ENCODE measurements at regions not wholly inside any gene's neighbourhood (a gene's known extent, or its start where the extent isn't known, plus 50 kb on each side); places are given as distances from the start of the nearest gene placed in this dataset.

- Histone ChIP-seq H3K9me3 (ENCODE audit: low read length) (no peaks in the 10 kb centered on the region), H3K4me3 (replicated peaks in 1 of 3; ENCODE audit: insufficient read depth in 1 of 3, low read depth in 2 of 3, low read length in 3 of 3) (no peak overlapping the region), H3K27me3 (ENCODE audit: control insufficient read depth in 1 of 2, insufficient read depth in 2 of 2, low read length in 2 of 2) (no peaks in the 10 kb centered on the region; a peak in 1 of 5 replicates), H3K9ac (ENCODE audit: insufficient read depth, low read depth, low read length) (no peak overlapping the region), H3K4me1 (ENCODE audit: insufficient read depth, low read length) (no peaks in the 10 kb centered on the region), H4K20me1 (ENCODE audit: insufficient read depth, low read length) (no peaks in the 10 kb centered on the region), H3K36me3 (replicated peaks in 1 of 2; ENCODE audit: control insufficient read depth in 1 of 2, insufficient read depth in 2 of 2, low read length in 2 of 2) (no peaks in the 10 kb centered on the region), H3K79me2 (ENCODE audit: insufficient read depth, low read length) (no peaks in the 10 kb centered on the region), H3K4me2 (ENCODE audit: low read depth, low read length) (no peak overlapping the region), H2AFZ (ENCODE audit: low read length) (no peak overlapping the region), H3K27ac (ENCODE audit: extremely low read length, insufficient read depth, low read length) (no peak overlapping the region)
- TF ChIP-seq TGIF2 (CRISPR knock-in tag; IDR thresholded peaks at IDR 0.05), result no peak
- no peak for TF ChIP-seq ZNF367 (CRISPR knock-in tag; IDR thresholded peaks at IDR 0.05; ENCODE audit: borderline replicate concordance)
- FAIRE-seq (no peak), ATAC-seq (no peak), DNase-seq (ENCODE audit: low spot score) (no peak)
- BruUV-seq (replicated peaks), result no TSS peak
- in situ Hi-C loops (cut with HindIII; ENCODE audit: extremely low pct_ligation_motif_present, low pct_unique_long_range_greater_than_20kb) (no loop called here), intact Hi-C loops (cut with micrococcal nuclease; ENCODE audit: unreplicated experiment) (no loop called here)
- WGBS (ENCODE audit: low lambda C conversion rate), result 1% methylated on average over 4 of the region's 4 CpGs
- CTCF ChIA-PET (ENCODE audit: low intra/inter-chr PET ratio, low total read pairs), result no interaction called here
- POLR2A ChIA-PET, result no interaction called here
Observed at GRCh38 chr4:141410839-141411238, 190.1 kb downstream of the ZNF330 start.

- Histone ChIP-seq H3K79me2 (ENCODE audit: insufficient read depth, low read length) (no peaks in the 10 kb centered on the region), H3K36me3 (replicated peaks in 1 of 2; ENCODE audit: control insufficient read depth in 1 of 2, insufficient read depth in 2 of 2, low read length in 2 of 2) (no peaks in the 10 kb centered on the region), H3K4me1 (ENCODE audit: insufficient read depth, low read length) (no peaks in the 10 kb centered on the region), H2AFZ (ENCODE audit: low read length) (no peak overlapping the region), H3K4me2 (ENCODE audit: low read depth, low read length) (no peak overlapping the region), H3K9ac (ENCODE audit: insufficient read depth, low read depth, low read length) (no peak overlapping the region), H4K20me1 (ENCODE audit: insufficient read depth, low read length) (no peaks in the 10 kb centered on the region), H3K4me3 (replicated peaks in 1 of 3; ENCODE audit: insufficient read depth in 1 of 3, low read depth in 2 of 3, low read length in 3 of 3) (no peak overlapping the region), H3K27me3 (ENCODE audit: control insufficient read depth in 1 of 2, insufficient read depth in 2 of 2, low read length in 2 of 2) (no peaks in the 10 kb centered on the region; a peak in 1 of 5 replicates), H3K9me3 (ENCODE audit: low read length) (no peaks in the 10 kb centered on the region), H3K27ac (ENCODE audit: extremely low read length, insufficient read depth, low read length) (no peak overlapping the region)
- DNase-seq (ENCODE audit: low spot score), result no peak
- ATAC-seq, result no peak
- in situ Hi-C loops (cut with HindIII; ENCODE audit: extremely low pct_ligation_motif_present, low pct_unique_long_range_greater_than_20kb) (no loop called here), intact Hi-C loops (cut with micrococcal nuclease; ENCODE audit: unreplicated experiment) (no loop called here)
- CTCF ChIA-PET (ENCODE audit: low intra/inter-chr PET ratio, low total read pairs), result no interaction called here
- no peak for FAIRE-seq
- TF ChIP-seq ZNF660 (CRISPR knock-in tag; IDR thresholded peaks at IDR 0.05; ENCODE audit: borderline replicate concordance, low read depth) (no peak), ZNF557 (CRISPR knock-in tag; IDR thresholded peaks at IDR 0.05) (no peak), ZNF605 (CRISPR knock-in tag; IDR thresholded peaks at IDR 0.05) (no peak), ZNF20 (CRISPR knock-in tag; IDR thresholded peaks at IDR 0.05) (no peak), ZNF777 (CRISPR knock-in tag; IDR thresholded peaks at IDR 0.05) (no peak), SIX1 (CRISPR knock-in tag; IDR thresholded peaks at IDR 0.05; ENCODE audit: borderline replicate concordance) (no peak), NR0B2 (CRISPR knock-in tag; IDR thresholded peaks at IDR 0.05) (no peak), ZC3H13 (CRISPR knock-in tag; IDR thresholded peaks at IDR 0.05) (no peak)
- BruUV-seq (replicated peaks), result no TSS peak
- WGBS (ENCODE audit: low lambda C conversion rate), result 0% methylated on average over 1 of the region's 1 CpG
- POLR2A ChIA-PET, result no interaction called here
Observed at GRCh38 chr4:141411936-141412335, 191.2 kb downstream of the ZNF330 start.
